SK-N-SH treated with all-trans-retinoic acid at 6 μM for 48 hours (cell line): ENCODE measurements at regions not wholly inside any gene's neighbourhood (a gene's known extent, or its start where the extent isn't known, plus 50 kb on each side); places are given as distances from the start of the nearest gene placed in this dataset.

ENCODE experiments used
- ATAC-seq: fragments of 200-7000 bp; cut with Tn5 transposase; 3 replicates; pipeline ENCODE4 v1.9.1; 2020; ENCODE audit warnings: mild to moderate bottlenecking, moderate library complexity
- ARNTL ChIP-seq: fragments of 450-650 bp; formaldehyde crosslinking; IDR thresholded peaks from 2 replicates; pipeline ENCODE4 v1.5.0; 2020; ENCODE audit warnings: low read depth, mild to moderate bottlenecking, moderate library complexity, borderline replicate concordance
- BACH2 ChIP-seq: fragments of 250-450 bp; sonication (Bioruptor Pico); IDR thresholded peaks from 2 replicates; pipeline ENCODE4 v1.9.0; 2021; ENCODE audit warnings: mild to moderate bottlenecking, borderline replicate concordance
- CREB5 ChIP-seq: fragments of 250-450 bp; sonication (Bioruptor Pico); IDR thresholded peaks from 2 replicates; pipeline ENCODE4 v1.5.1; 2020; ENCODE audit warnings: low read depth, mild to moderate bottlenecking, moderate library complexity
- CSDC2 ChIP-seq: fragments of 250-450 bp; sonication (Bioruptor Pico); IDR thresholded peaks from 2 replicates; pipeline ENCODE4 v1.5.0; 2020; ENCODE audit warnings: mild to moderate bottlenecking, moderate library complexity
- ESRRG ChIP-seq: fragments of 250-450 bp; sonication (Bioruptor Pico); IDR thresholded peaks from 2 replicates; pipeline ENCODE4 v1.6.1; 2021; ENCODE audit warnings: mild to moderate bottlenecking
- GLIS3 ChIP-seq: fragments of 250-450 bp; sonication (Bioruptor Pico); IDR thresholded peaks from 2 replicates; pipeline ENCODE4 v1.5.0; 2020; ENCODE audit warnings: mild to moderate bottlenecking, moderate library complexity
- ISL1 ChIP-seq: fragments of 250-450 bp; sonication (Bioruptor Pico); IDR thresholded peaks from 2 replicates; pipeline ENCODE4 v2.1.2; 2022; ENCODE audit warnings: mild to moderate bottlenecking, moderate library complexity
- OSR1 ChIP-seq: fragments of 250-450 bp; sonication (Bioruptor Pico); IDR thresholded peaks from 2 replicates; pipeline ENCODE4 v1.8.0; 2022; ENCODE audit warnings: moderate library complexity, mild to moderate bottlenecking, inconsistent platforms
- PATZ1 ChIP-seq: fragments of 250-450 bp; sonication (Bioruptor Pico); IDR thresholded peaks from 2 replicates; pipeline ENCODE4 v1.8.0; 2020; ENCODE audit warnings: mild to moderate bottlenecking, moderate library complexity, borderline replicate concordance
- PPARA ChIP-seq: fragments of 250-450 bp; sonication (Bioruptor Pico); IDR thresholded peaks from 2 replicates; pipeline ENCODE4 v1.5.0; 2020; ENCODE audit warnings: mild to moderate bottlenecking, borderline replicate concordance
- RARB ChIP-seq: fragments of 250-450 bp; sonication (Bioruptor Pico); IDR thresholded peaks from 2 replicates; pipeline ENCODE4 v1.8.0; 2021; ENCODE audit warnings: mild to moderate bottlenecking, moderate library complexity
- SNAI2 ChIP-seq: fragments of 250-450 bp; sonication (Bioruptor Pico); IDR thresholded peaks from 2 replicates; pipeline ENCODE4 v1.5.0; 2020; ENCODE audit warnings: mild to moderate bottlenecking, moderate library complexity
- TCF4 ChIP-seq: fragments of 250-450 bp; sonication (Bioruptor Pico); IDR thresholded peaks from 2 replicates; pipeline ENCODE4 v1.8.0; 2021; ENCODE audit warnings: mild to moderate bottlenecking, moderate library complexity, borderline replicate concordance
- TOX ChIP-seq: fragments of 250-450 bp; sonication (Bioruptor Pico); IDR thresholded peaks from 2 replicates; pipeline ENCODE4 v1.8.0; 2021; ENCODE audit warnings: mild to moderate bottlenecking, moderate library complexity, borderline replicate concordance
- TSHZ2 ChIP-seq: fragments of 250-450 bp; sonication (Bioruptor Pico); IDR thresholded peaks from 2 replicates; pipeline ENCODE4 v1.5.0; 2020; ENCODE audit warnings: mild to moderate bottlenecking, moderate library complexity
- ZC3H10 ChIP-seq: fragments of 250-450 bp; sonication (Bioruptor Pico); IDR thresholded peaks from 2 replicates; pipeline ENCODE4 v1.5.1; 2021; ENCODE audit warnings: mild to moderate bottlenecking, moderate library complexity
- ZFP3 ChIP-seq: fragments of 250-450 bp; sonication (Bioruptor Pico); IDR thresholded peaks from 2 replicates; pipeline ENCODE4 v1.5.0; 2020; ENCODE audit warnings: mild to moderate bottlenecking, moderate library complexity
- ZFP30 ChIP-seq: fragments of 450-650 bp; formaldehyde crosslinking; IDR thresholded peaks from 2 replicates; pipeline ENCODE4 v1.5.0; 2022; ENCODE audit warnings: mild to moderate bottlenecking, moderate library complexity
- ZNF70 ChIP-seq: fragments of 450-650 bp; formaldehyde crosslinking; IDR thresholded peaks from 2 replicates; pipeline ENCODE4 v1.5.0; 2020; ENCODE audit warnings: mild to moderate bottlenecking, moderate library complexity
- ZNF8 ChIP-seq: fragments of 450-650 bp; formaldehyde crosslinking; IDR thresholded peaks from 2 replicates; pipeline ENCODE4 v1.5.0; 2020; ENCODE audit warnings: mild to moderate bottlenecking, moderate library complexity

GRCh38 chr6:44698602-44699001 lies 311.1 kb downstream of the CDC5L start (continued):
- no peak for TF ChIP-seq CREB5 (CRISPR knock-in tag)
- no peak for TF ChIP-seq ZFP30 (CRISPR knock-in tag)
- TF ChIP-seq OSR1 (CRISPR knock-in tag): no peak
- no peak for TF ChIP-seq GLIS3 (CRISPR knock-in tag)
- TF ChIP-seq ISL1 (CRISPR knock-in tag): no peak

GRCh38 chr6:44699082-44699481 lies 311.6 kb downstream of the CDC5L start:
- TF ChIP-seq ZC3H10 (CRISPR knock-in tag) (no peak), SNAI2 (no peak), ZFP30 (CRISPR knock-in tag) (no peak), ZNF70 (CRISPR knock-in tag) (no peak), ZNF8 (no peak), TSHZ2 (CRISPR knock-in tag) (no peak), RARB (CRISPR knock-in tag) (no peak), TCF4 (CRISPR knock-in tag) (no peak), ESRRG (CRISPR knock-in tag) (no peak), ARNTL (CRISPR knock-in tag) (no peak), PPARA (CRISPR knock-in tag) (no peak)
- no peak for ATAC-seq

- no peak for TF ChIP-seq ZNF70 (CRISPR knock-in tag)
- no peak for TF ChIP-seq ZFP3 (CRISPR knock-in tag)
- no peak for TF ChIP-seq ZFP30 (CRISPR knock-in tag)
- TF ChIP-seq CREB5 (CRISPR knock-in tag): no peak
- no peak for TF ChIP-seq TOX (CRISPR knock-in tag)
- no peak for TF ChIP-seq BACH2 (CRISPR knock-in tag)
- no peak for TF ChIP-seq OSR1 (CRISPR knock-in tag)
- no peak for TF ChIP-seq SNAI2
- no peak for TF ChIP-seq RARB (CRISPR knock-in tag)
- no peak for TF ChIP-seq CSDC2 (CRISPR knock-in tag)
- no peak for TF ChIP-seq TSHZ2 (CRISPR knock-in tag)
- no peak for TF ChIP-seq ARNTL (CRISPR knock-in tag)
- ATAC-seq: no peak
These were observed 312.3 kb downstream of the CDC5L start for GRCh38 chr6:44699851-44700250.

GRCh38 chr6:44700422-44700821 lies 312.9 kb downstream of the CDC5L start:
- TF ChIP-seq SNAI2 (no peak), ZFP30 (CRISPR knock-in tag) (no peak), ZNF70 (CRISPR knock-in tag) (no peak), OSR1 (CRISPR knock-in tag) (no peak), ISL1 (CRISPR knock-in tag) (no peak), PATZ1 (no peak)
- no peak for ATAC-seq
